Heart left ventricle (tissue), 13 donors: ENCODE measurements at regions not wholly inside any gene's neighbourhood (a gene's known extent, or its start where the extent isn't known, plus 50 kb on each side); places are given as distances from the start of the nearest gene placed in this dataset.

ENCODE experiments used
- POLR2A ChIP-seq, 2 donors: fragments of 450-650 bp; IDR thresholded peaks; one replicate each; pipeline ENCODE4 v1.6.1; 2017; ENCODE audit warnings: antibody characterized with exemption in 2 of 2, mild to moderate bottlenecking in 2 of 2, moderate library complexity in 2 of 2
- TF ChIP-seq, protein P1 (sequence below), 12 donors: fragments of 200-600 bp; sonication (generic) in 4 of 12; IDR thresholded peaks; one replicate each; pipeline versions ENCODE4 v1.5.0 to v1.8.0; 2018 to 2022; ENCODE audit warnings: antibody characterized with exemption in 12 of 12, mild to moderate bottlenecking in 5 of 12
- donor health status: ischemic (EF 13 %, LVEDD 7.1; RV severe dilation, severe dysfunction).
- donor health status: DM: no; HTN: yes; CAD: no.
- donor health status: DM: no; HTN: no; CAD: no.
- donor health status: ischemic (EF 25% LVEDD 6.9; RV normal size, moderate dysfunction).
- donor health status: ischemic (EF 25% LVEDD 5.7; RV mildly dilated, moderate dysfunction).
- donor health status: ischemic (EF 35%, LVEDD 5.7; RV mildly dilated, moderate dysfunction).
- donor health status: nonischemic (EF 11% LVEDD 7.7; RV severe dilation, severe dysfunction).
- donor health status: DM: yes; HTN: yes; CAD: no.
- donor health status: PGD.
- donor health status: ischemic (EF 29% LVEDD 5.4; RV normal size, mild dysfunction).
- donor health status: nonischemic (EF 23%, LVEDD 6.1; RV moderate dilation, normal function).

DNA sequence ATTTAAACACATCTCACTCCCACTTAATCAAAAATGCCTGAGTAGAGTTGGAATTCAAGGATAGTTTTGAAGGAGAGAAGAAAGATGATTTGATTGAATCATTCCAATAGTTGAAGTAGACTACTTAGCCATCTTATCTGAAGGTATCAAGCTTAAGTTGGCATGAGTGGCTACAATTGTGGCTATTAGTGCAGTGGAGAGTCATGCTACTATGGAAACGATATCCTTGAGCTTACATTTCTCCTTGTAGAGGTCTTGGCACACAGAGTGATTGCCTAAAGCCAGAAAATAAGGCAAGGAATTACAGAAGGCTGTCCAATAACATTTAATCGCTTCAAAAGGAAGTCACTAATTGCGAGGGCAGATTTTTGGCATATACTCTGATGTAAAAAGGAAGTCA is 1022.7 kb downstream of the IGSF11 start:
- TF ChIP-seq POLR2A (IDR thresholded peaks at IDR 0.05), result no peak
- TF ChIP-seq, protein P1, sequence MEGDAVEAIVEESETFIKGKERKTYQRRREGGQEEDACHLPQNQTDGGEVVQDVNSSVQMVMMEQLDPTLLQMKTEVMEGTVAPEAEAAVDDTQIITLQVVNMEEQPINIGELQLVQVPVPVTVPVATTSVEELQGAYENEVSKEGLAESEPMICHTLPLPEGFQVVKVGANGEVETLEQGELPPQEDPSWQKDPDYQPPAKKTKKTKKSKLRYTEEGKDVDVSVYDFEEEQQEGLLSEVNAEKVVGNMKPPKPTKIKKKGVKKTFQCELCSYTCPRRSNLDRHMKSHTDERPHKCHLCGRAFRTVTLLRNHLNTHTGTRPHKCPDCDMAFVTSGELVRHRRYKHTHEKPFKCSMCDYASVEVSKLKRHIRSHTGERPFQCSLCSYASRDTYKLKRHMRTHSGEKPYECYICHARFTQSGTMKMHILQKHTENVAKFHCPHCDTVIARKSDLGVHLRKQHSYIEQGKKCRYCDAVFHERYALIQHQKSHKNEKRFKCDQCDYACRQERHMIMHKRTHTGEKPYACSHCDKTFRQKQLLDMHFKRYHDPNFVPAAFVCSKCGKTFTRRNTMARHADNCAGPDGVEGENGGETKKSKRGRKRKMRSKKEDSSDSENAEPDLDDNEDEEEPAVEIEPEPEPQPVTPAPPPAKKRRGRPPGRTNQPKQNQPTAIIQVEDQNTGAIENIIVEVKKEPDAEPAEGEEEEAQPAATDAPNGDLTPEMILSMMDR (IDR thresholded peaks at IDR 0.05), result no peak
